H1 (cell line): ENCODE measurements at regions not wholly inside any gene's neighbourhood (a gene's known extent, or its start where the extent isn't known, plus 50 kb on each side); places are given as distances from the start of the nearest gene placed in this dataset.

ENCODE experiments used
- RXRA ChIP-seq: IDR thresholded peaks from 2 replicates; pipeline ENCODE4 v1.6.1; 2011; ENCODE audit warnings: low read depth, mild to moderate bottlenecking, low read length, moderate library complexity; ENCODE audit not compliant: insufficient read depth
- SRF ChIP-seq: IDR thresholded peaks from 2 replicates; pipeline ENCODE4 v1.6.1; 2011; ENCODE audit warnings: mild to moderate bottlenecking, low read depth, low read length, moderate library complexity
- TEAD4 ChIP-seq: IDR thresholded peaks from 2 replicates; pipeline ENCODE4 v1.6.1; 2012; ENCODE audit warnings: low read depth, low read length, inconsistent platforms, mixed read lengths

- TF ChIP-seq SRF = no peak
- no peak for TF ChIP-seq RXRA
- TF ChIP-seq TEAD4 = no peak
Measured at GRCh38 chr3:96183871-96184270, 630.5 kb upstream of the EPHA6 start (continued).
